NCI-H146 (cell line): ENCODE measurements at regions not wholly inside any gene's neighbourhood (a gene's known extent, or its start where the extent isn't known, plus 50 kb on each side); places are given as distances from the start of the nearest gene placed in this dataset.

ENCODE experiments used
- DNase-seq: peaks from one replicate; lab custom pipeline; 2025; lab: John Stamatoyannopoulos, UW

DNA sequence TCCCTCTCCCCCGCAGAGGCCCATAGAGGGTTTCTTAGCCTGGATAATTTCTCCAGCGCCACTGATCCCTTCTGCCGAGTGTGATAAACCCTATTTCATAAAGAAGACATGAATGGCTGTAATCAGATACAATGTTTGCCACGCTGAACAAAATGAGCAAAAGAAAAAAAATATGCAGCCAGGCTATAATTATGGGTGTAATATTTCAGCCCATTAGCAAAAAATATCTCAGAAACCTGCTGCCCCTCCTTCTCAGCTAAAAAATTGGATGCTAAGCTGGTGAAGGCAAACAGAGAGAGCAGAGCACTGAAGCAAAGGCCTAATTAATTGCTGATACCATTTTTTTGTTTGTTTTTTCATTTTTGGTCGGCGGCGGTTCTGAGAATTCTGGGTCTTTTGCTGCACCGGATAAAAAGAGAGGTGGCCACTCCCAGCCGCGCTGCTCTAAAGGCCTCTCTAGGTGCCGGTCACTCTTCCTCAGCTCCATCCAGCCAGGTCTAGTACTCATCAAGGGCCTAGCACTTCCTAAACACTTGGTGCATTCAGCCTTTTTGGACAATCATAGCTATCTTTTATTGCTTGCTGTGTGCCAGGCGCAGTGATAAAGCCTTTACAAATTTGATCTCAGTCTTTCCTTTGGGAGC lies 128.7 kb upstream of the TLE3 start:
- DNase-seq = peak; percentile 67

DNA sequence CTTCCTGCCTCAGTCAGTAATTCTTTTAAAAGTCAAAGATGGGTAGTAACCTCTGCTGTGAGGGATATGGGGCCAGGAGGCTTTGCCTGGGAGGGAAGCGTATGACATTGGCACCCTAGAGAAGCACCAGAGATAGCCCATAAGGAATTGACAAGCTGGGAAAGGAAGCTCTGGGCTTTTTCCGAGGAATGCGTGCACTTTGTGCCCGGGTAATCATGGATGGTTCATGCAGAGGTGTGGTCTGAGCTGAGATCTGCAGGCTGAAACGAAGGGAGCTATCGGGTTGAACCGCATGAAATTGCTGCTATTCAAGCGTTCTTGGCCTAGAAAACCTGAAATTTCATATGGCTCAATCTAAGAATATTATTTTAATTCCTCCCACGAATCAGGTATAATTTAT lies 127.7 kb upstream of the TLE3 start:
- no peak for DNase-seq

GRCh38 chr15:70222606-70223005 lies 124.9 kb upstream of the TLE3 start:
- DNase-seq = peak; percentile 7

DNA sequence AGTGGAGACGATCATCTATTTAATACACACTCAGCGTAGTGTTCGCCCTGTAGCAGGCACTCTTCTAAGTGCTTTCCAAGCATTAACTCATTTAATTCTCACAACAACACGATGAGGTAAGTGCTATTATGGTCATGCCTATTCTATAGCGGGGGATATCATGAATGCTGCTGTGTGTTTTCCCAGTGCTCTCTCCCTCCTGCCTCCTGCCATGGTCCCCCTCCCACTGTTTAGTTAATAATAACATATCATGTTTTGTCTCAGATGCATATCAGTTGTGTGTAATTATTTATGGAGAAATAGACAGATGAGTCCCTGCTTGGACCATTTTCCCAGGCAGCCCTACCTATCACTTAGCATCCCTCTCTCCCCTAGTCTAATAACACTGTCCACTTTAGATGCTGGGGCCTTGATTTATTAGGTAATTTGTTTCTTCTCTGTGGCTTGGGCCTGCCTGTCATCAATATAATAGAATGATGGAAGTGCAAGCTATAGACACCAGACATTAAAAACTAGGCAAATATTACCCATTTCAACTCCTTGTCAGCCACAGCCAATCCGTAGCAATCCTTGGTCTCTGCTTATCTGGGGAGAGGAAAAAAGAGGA lies 122.9 kb upstream of the TLE3 start:
- no peak for DNase-seq

DNA sequence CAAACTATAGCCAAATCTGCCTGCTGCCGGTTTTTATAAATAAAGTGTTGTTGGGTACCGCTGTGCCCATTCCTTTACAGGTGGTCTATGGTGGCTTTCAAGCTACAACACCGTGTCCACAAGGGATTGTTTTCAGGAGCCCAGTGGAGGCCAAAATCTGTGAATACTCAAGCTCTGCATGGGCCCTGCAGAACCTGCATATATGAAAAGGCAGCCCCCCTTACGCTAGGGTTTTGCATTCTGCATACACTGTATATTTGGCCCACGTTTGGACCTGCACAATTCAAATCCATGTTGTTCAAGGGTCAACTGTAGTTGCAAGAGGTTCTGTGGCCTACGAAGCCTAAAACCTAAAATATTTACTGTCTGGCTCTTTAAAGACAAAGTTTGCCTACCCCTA lies 122.2 kb upstream of the TLE3 start:
- DNase-seq = no peak

DNA sequence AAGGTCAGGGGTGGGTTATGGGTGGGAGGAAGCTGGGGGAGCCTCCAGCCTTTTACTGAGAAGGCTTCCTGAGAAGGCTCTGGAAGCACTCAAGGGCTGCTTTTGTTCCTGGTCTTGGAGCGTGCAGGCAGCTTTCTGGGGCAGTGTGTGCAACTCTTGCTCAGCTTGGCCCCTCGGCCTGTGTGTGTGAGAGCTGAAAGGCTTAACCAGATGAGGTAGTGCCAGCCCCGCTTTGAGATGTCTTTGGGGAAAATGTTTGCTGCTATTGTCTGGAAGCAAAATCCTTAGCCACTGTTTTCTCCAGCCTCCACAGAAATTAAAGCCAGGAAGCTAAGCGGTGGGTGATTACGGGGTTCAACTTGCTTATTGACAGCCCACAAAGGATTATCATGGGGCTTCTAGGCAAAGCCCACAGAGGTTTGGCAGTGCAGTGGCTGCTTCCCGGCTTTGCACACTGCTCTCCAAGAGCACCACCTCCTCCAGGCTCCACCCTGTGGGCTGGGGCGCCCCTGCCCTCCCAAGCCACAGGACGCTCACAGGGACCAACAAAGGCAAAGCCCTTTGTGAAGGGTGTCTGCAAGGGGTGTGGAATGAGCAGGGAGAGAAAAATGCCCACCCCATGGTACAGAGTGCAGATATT lies 121.7 kb upstream of the TLE3 start:
- DNase-seq = no peak

GRCh38 chr15:70217226-70218160 lies 119.8 kb upstream of the TLE3 start:
- no peak for DNase-seq

DNA sequence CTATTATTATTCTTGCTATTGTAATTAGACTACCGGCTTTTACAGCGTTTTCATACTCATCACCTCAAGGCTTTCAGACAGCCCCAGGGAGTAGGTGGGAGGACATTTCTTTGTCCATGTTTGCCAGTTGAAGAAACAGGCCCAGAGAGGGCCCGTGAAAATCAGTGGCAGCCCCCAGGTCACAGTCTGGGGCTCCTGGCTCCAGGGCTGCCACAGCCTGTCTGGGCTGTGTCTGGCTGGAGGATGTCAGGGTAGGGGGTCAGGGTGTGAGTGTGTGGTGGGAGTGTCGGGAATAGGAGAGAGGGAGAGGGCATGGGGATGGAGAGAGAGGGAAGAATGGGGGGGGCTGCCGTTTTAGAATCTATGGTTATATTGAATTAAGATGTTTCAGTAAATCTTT lies 118.2 kb upstream of the TLE3 start:
- DNase-seq = no peak

- DNase-seq = no peak
These were observed 117.4 kb upstream of the TLE3 start for GRCh38 chr15:70214941-70215635.

DNA sequence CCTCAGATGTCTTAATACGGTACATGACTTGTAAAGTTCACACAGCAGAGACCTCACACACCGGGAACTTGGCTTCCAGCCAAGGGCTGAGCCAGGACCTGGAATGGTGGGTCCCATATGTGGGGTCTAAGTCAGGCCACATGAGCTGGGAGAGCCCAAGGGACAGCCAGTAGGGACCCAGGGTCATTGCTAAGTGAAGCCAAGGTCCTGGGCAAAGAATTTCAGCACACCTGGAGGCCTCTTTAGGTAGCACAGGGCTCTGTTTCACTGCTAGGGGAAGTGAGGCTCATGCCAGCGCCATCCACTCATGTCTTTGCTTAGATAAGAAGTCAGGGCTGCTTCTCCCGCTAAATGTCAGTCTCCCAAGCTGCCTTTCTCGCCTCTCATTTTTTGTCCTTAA lies 116.6 kb upstream of the TLE3 start:
- no peak for DNase-seq

DNA sequence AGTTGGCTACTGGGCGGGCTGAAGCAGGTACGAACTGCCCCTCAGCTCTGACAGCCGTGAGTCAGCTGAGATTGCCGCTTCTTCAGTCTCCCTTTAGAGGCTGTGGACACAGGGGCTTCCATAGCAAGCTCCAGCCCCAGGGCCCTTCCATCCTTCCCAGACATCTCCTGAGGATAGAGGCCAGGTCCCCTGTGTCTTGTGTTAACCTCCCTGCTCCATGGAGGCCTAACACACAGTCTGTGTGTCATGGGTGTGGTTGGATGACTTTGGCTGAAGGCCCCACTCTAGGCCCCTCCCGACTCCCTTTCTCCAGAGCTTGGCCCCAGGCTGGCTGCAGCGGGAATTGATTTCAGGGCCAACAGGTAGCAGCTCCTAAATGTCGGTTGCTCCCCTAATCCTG lies 116.1 kb upstream of the TLE3 start:
- DNase-seq = no peak

GRCh38 chr15:70212963-70213315 lies 115.2 kb upstream of the TLE3 start:
- DNase-seq = no peak

- DNase-seq = no peak
These were observed 114.7 kb upstream of the TLE3 start for GRCh38 chr15:70212286-70212962.

DNA sequence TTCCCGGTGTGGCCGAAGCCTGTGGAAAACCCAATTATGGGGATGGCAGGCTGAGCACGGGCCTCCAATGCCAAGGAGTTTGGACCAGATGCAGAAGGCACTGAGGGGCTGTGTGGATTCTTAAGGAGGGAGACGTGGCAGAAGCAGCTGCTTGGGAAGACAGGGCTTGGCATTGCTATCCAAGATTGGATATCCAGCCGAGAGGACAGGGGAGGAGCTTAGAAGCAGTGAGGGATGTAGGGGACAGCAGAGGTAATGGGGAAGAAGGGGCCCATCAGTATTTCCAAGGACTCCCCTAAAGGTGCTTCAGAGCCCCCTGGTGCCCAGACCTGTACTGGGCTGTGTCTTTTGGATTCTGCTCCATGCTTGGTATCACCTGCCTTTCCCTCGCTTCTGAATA lies 112.8 kb upstream of the TLE3 start:
- no peak for DNase-seq

GRCh38 chr15:70210076-70210475 lies 112.4 kb upstream of the TLE3 start:
- DNase-seq = no peak

DNA sequence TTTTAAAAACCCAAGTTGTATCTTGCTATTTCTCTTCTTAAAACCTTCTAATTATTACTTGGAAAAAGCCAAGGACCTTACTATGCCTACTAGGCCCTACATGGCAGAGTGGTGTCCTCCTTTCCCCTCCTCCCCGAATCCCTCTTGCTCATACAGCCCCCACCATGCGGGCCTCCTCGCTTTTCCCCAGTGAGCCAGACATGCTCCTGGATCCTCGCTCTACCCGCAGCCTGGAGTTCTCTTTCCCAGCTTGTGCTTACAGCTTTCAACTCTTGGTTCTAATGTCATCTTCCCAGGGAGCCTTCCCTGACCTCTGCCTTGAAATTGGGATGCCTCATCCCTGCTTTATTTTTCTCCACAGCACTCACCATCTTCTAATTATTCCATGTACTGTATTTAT lies 111.8 kb upstream of the TLE3 start:
- no peak for DNase-seq

GRCh38 chr15:70208332-70208731 lies 110.6 kb upstream of the TLE3 start:
- no peak for DNase-seq

GRCh38 chr15:70206668-70207067 lies 109.0 kb upstream of the TLE3 start:
- no peak for DNase-seq

- DNase-seq = no peak
These were observed 106.9 kb upstream of the TLE3 start for GRCh38 chr15:70204652-70205051.

DNA sequence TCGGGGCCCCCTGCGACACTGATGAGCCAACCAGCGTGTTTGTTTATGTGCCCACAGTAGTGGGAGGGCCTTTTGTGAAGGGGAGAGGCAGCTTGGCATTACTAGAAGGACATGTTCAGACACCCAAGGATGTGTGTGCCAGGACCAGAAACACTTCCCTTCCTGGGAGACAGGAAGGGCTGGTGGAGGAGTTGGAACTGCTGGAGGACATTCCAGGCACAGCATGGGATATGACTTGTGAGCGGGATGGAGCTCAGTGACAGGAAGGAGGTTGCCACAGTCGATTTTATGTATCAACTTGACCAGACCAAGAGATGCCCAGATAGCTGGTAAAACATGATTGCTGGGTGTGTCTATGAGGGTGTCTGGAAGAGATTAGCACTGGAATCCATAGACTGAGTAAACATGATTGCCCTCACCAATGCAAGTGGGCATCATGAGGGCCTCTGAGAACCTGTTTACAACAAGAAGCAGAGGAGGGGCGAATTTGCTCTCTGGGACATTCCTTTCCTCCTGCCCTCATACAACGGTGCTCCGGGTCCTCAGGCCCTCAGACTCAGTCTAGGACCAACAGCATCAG lies 106.4 kb upstream of the TLE3 start:
- DNase-seq = no peak

DNA sequence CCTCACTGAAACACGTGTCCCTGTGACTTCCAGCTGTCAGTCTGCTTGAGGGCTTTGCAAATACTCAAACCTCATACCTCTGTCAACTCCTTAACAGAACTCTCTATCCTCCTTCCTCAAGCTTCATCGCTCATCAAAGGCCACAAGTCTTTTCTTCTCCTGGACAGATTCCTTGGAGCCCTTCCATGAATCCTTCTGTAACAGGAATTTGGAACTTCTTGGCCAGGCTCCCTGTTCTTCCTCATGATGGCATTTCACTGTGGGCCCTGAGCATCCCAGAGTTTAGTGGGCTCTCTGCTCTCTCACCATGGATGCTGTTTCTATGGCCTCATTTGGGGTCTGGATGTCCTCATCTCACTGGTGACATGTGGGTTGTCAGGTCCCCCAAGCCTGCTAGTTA lies 105.0 kb upstream of the TLE3 start:
- no peak for DNase-seq
